ENCODE measurements at regions not wholly inside any gene's neighbourhood (a gene's known extent, or its start where the extent isn't known, plus 50 kb on each side); places are given as distances from the start of the nearest gene placed in this dataset.
"Not testable (repeated sequence)": the region's sequence is repeated elsewhere in the genome, so short reads cannot be mapped to it uniquely, and the experiment has no call there.

GRCh38 chr6:14239097-14239496 lies 121.5 kb downstream of the CD83 start:
- DNase-seq (ENCODE audit: low spot score) = no peak

GRCh38 chr6:14240411-14241166 lies 123.0 kb downstream of the CD83 start:
- no peak for TF ChIP-seq CTCF (IDR thresholded peaks at IDR 0.05)
- DNase-seq (ENCODE audit: low spot score) = peak; percentile 16
- no peak overlapping the region for H3K27ac ChIP-seq
- no peak overlapping the region for H3K4me3 ChIP-seq

More at GRCh38 chr6:14239097-14239496, 121.5 kb downstream of the CD83 start:
- TF ChIP-seq CTCF (IDR thresholded peaks at IDR 0.05) = no peak
- no peak overlapping the region for H3K27ac ChIP-seq
- no peak overlapping the region for H3K4me3 ChIP-seq

- DNase-seq (ENCODE audit: low spot score) = peak; percentile 14
- Histone ChIP-seq H3K4me3 (no peak overlapping the region), H3K27ac (no peak overlapping the region)
- TF ChIP-seq CTCF (IDR thresholded peaks at IDR 0.05) = no peak
Measured at GRCh38 chr6:14241255-14242070, 123.9 kb downstream of the CD83 start.

- H3K27ac ChIP-seq; DNase-seq (ENCODE audit: low spot score): not testable (repeated sequence)
Measured at GRCh38 chr6:14242912-14243311, 125.3 kb downstream of the CD83 start.

GRCh38 chr6:14243597-14243996 lies 126.0 kb downstream of the CD83 start:
- Histone ChIP-seq H3K4me3 (no peak overlapping the region), H3K27ac (no peak overlapping the region)
- no peak for DNase-seq (ENCODE audit: low spot score)
- no peak for TF ChIP-seq CTCF (IDR thresholded peaks at IDR 0.05)

More at GRCh38 chr6:14242912-14243311, 125.3 kb downstream of the CD83 start:
- not testable (repeated sequence) for H3K4me3 ChIP-seq

- DNase-seq (ENCODE audit: low spot score) = no peak
- Histone ChIP-seq H3K27ac (no peak overlapping the region), H3K4me3 (no peak overlapping the region)
- no peak for TF ChIP-seq CTCF (IDR thresholded peaks at IDR 0.05)
Measured at GRCh38 chr6:14246876-14247275, 129.3 kb downstream of the CD83 start.

GRCh38 chr6:14250573-14250972 lies 133.0 kb downstream of the CD83 start:
- H3K27ac ChIP-seq = no peak overlapping the region
- no peak overlapping the region for H3K4me3 ChIP-seq
- no peak for DNase-seq (ENCODE audit: low spot score)
- no peak for TF ChIP-seq CTCF (IDR thresholded peaks at IDR 0.05)

All from coronary artery (tissue), 2 donors.